Activated T-helper 2 cell treated with anti-CD3 and anti-CD28 coated beads, Interferon-gamma antibody, Interleukin-2, Interleukin-4, amounts not matched to agents 10 μg/mL and 5 μg/mL and 100 μg/mL, durations not matched to agents 14 hours and 24 hours and 36 hours (primary cell): ENCODE measurements at regions not wholly inside any gene's neighbourhood (a gene's known extent, or its start where the extent isn't known, plus 50 kb on each side); places are given as distances from the start of the nearest gene placed in this dataset.
"Not testable (repeated sequence)": the region's sequence is repeated elsewhere in the genome, so short reads cannot be mapped to it uniquely, and the experiment has no call there.

Experiments used
- DNase-seq: peaks from one replicate; pipeline ENCODE4 v3.0.0; 2021; ENCODE audit warnings: low spot score
- H3K27ac Mint-ChIP-seq: one replicate; pipeline ENCODE4 v1.8.0; 2021; ENCODE audit warnings: mixed read lengths
- H3K27me3 Mint-ChIP-seq: one replicate; pipeline ENCODE4 v1.8.0; 2021; ENCODE audit warnings: low read depth, mixed read lengths
- H3K36me3 Mint-ChIP-seq: one replicate; pipeline ENCODE4 v1.8.0; 2021; ENCODE audit warnings: low read depth, mixed read lengths
- H3K4me1 Mint-ChIP-seq: one replicate; pipeline ENCODE4 v1.8.0; 2021; ENCODE audit warnings: low read depth, mixed read lengths
- H3K4me3 Mint-ChIP-seq: one replicate; pipeline ENCODE4 v1.8.0; 2021; ENCODE audit warnings: low read depth, mild to moderate bottlenecking, moderate library complexity, mixed read lengths
- H3K9me3 Mint-ChIP-seq: one replicate; pipeline ENCODE4 v1.8.0; 2021; ENCODE audit warnings: mixed read lengths
- intact Hi-C: fragments of 100-400 bp; cut with micrococcal nuclease; formaldehyde crosslinking; loops from one replicate; pipeline ENCODE4 v1.15.1; 2023

GRCh38 chr2:128598862-128599441 lies 280.3 kb upstream of the HS6ST1 start:
- Mint-ChIP-seq H3K4me3 (no peak overlapping the region), H3K27ac (no peak overlapping the region), H3K9me3 (no peaks in the 10 kb centered on the region), H3K27me3 (no peaks in the 10 kb centered on the region), H3K36me3 (no peaks in the 10 kb centered on the region), H3K4me1 (no peaks in the 10 kb centered on the region)
- no peak for DNase-seq
- intact Hi-C loops: no loop called here

GRCh38 chr2:128599700-128600099 lies 281.0 kb upstream of the HS6ST1 start:
- Mint-ChIP-seq H3K36me3 (no peaks in the 10 kb centered on the region), H3K4me3 (no peak overlapping the region), H3K9me3 (no peaks in the 10 kb centered on the region), H3K4me1 (no peaks in the 10 kb centered on the region), H3K27ac (no peak overlapping the region), H3K27me3 (no peaks in the 10 kb centered on the region)
- intact Hi-C loops: no loop called here
- no peak for DNase-seq

GRCh38 chr2:128600581-128601297 lies 282.1 kb upstream of the HS6ST1 start:
- H3K4me3 Mint-ChIP-seq: no peak overlapping the region
- no peak overlapping the region for H3K27ac Mint-ChIP-seq
- H3K9me3 Mint-ChIP-seq: no peaks in the 10 kb centered on the region
- H3K4me1 Mint-ChIP-seq: no peaks in the 10 kb centered on the region
- DNase-seq: no peak
- intact Hi-C loops: no loop called here
- no peaks in the 10 kb centered on the region for H3K36me3 Mint-ChIP-seq
- no peaks in the 10 kb centered on the region for H3K27me3 Mint-ChIP-seq

GRCh38 chr2:128601298-128602037 lies 282.8 kb upstream of the HS6ST1 start:
- H3K9me3 Mint-ChIP-seq: no peaks in the 10 kb centered on the region
- no peak for DNase-seq
- no peaks in the 10 kb centered on the region for H3K27me3 Mint-ChIP-seq
- no peak overlapping the region for H3K27ac Mint-ChIP-seq
- no peaks in the 10 kb centered on the region for H3K4me1 Mint-ChIP-seq
- intact Hi-C loops: no loop called here
- no peaks in the 10 kb centered on the region for H3K36me3 Mint-ChIP-seq
- H3K4me3 Mint-ChIP-seq: no peak overlapping the region

- Mint-ChIP-seq H3K27me3 (no peaks in the 10 kb centered on the region), H3K4me3 (no peak overlapping the region), H3K27ac (no peak overlapping the region), H3K9me3 (no peaks in the 10 kb centered on the region), H3K36me3 (no peaks in the 10 kb centered on the region), H3K4me1 (no peaks in the 10 kb centered on the region)
- no peak for DNase-seq
- intact Hi-C loops: no loop called here
Observed at GRCh38 chr2:128602038-128602698, 283.5 kb upstream of the HS6ST1 start.

- Mint-ChIP-seq H3K27ac (no peak overlapping the region), H3K27me3 (no peaks in the 10 kb centered on the region), H3K36me3 (no peaks in the 10 kb centered on the region), H3K4me3 (no peak overlapping the region), H3K9me3 (no peaks in the 10 kb centered on the region), H3K4me1 (no peaks in the 10 kb centered on the region)
- no peak for DNase-seq
- intact Hi-C loops: no loop called here
Observed at GRCh38 chr2:128602699-128603101, 284.0 kb upstream of the HS6ST1 start.

GRCh38 chr2:128603411-128603924 lies 284.8 kb upstream of the HS6ST1 start:
- H3K36me3 Mint-ChIP-seq: no peaks in the 10 kb centered on the region
- H3K27me3 Mint-ChIP-seq: no peaks in the 10 kb centered on the region
- no peak for DNase-seq
- intact Hi-C loops: no loop called here
- H3K4me1 Mint-ChIP-seq: no peaks in the 10 kb centered on the region
- no peak overlapping the region for H3K27ac Mint-ChIP-seq
- no peak overlapping the region for H3K4me3 Mint-ChIP-seq
- no peaks in the 10 kb centered on the region for H3K9me3 Mint-ChIP-seq

- intact Hi-C loops: no loop called here
- Mint-ChIP-seq H3K9me3 (no peaks in the 10 kb centered on the region), H3K4me1 (no peaks in the 10 kb centered on the region)
Observed at GRCh38 chr2:128604045-128604444, 285.4 kb upstream of the HS6ST1 start.

GRCh38 chr2:128604581-128604980 lies 285.9 kb upstream of the HS6ST1 start:
- intact Hi-C loops, H3K9me3 Mint-ChIP-seq: not testable (repeated sequence)

More at GRCh38 chr2:128604045-128604444, 285.4 kb upstream of the HS6ST1 start:
- no peak overlapping the region for H3K4me3 Mint-ChIP-seq
- DNase-seq: no peak
- H3K27ac Mint-ChIP-seq: no peak overlapping the region
- no peaks in the 10 kb centered on the region for H3K27me3 Mint-ChIP-seq
- H3K36me3 Mint-ChIP-seq: no peaks in the 10 kb centered on the region

GRCh38 chr2:128605421-128605820 lies 286.8 kb upstream of the HS6ST1 start:
- Mint-ChIP-seq H3K4me1 (no peaks in the 10 kb centered on the region), H3K27me3 (no peaks in the 10 kb centered on the region), H3K27ac (no peak overlapping the region), H3K36me3 (no peaks in the 10 kb centered on the region), H3K9me3 (no peaks in the 10 kb centered on the region), H3K4me3 (no peak overlapping the region)
- DNase-seq: no peak
- intact Hi-C loops: no loop called here

More at GRCh38 chr2:128604581-128604980, 285.9 kb upstream of the HS6ST1 start:
- H3K27ac Mint-ChIP-seq, H3K36me3 Mint-ChIP-seq, H3K4me3 Mint-ChIP-seq, H3K27me3 Mint-ChIP-seq, H3K4me1 Mint-ChIP-seq, DNase-seq: not testable (repeated sequence)

GRCh38 chr2:128605931-128606330 lies 287.3 kb upstream of the HS6ST1 start:
- Mint-ChIP-seq H3K4me3 (no peak overlapping the region), H3K4me1 (no peaks in the 10 kb centered on the region), H3K27me3 (no peaks in the 10 kb centered on the region), H3K9me3 (no peaks in the 10 kb centered on the region), H3K27ac (no peak overlapping the region), H3K36me3 (no peaks in the 10 kb centered on the region)
- no peak for DNase-seq
- intact Hi-C loops: no loop called here

- Mint-ChIP-seq H3K27ac (no peak overlapping the region), H3K36me3 (no peaks in the 10 kb centered on the region), H3K27me3 (peaks cover 1% of the 10 kb centered on the region), H3K4me1 (no peaks in the 10 kb centered on the region), H3K9me3 (no peaks in the 10 kb centered on the region), H3K4me3 (no peak overlapping the region)
- intact Hi-C loops: no loop called here
- DNase-seq: no peak
Observed at GRCh38 chr2:128606837-128607236, 288.2 kb upstream of the HS6ST1 start.
